ENCODE measurements at regions not wholly inside any gene's neighbourhood (a gene's known extent, or its start where the extent isn't known, plus 50 kb on each side); places are given as distances from the start of the nearest gene placed in this dataset.

DNA sequence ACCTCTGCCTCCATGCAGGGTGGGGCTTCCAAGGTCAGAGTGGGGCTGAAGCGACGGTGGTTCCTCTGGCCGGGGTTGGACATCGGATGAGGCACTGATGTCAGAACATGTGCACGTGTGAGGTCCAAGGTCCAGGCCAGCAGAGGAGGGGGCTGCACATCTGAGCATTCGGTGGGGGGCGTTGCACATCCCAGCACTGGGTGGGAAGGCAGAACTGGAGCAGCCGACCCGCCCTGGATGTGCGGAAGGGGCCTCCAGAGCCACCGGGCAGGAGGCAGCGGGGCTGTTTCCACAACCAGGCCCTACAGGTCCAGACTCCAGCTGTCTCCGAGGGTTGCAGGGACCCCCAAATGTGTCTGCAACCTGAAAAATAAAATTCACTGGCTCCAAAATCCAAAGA, 271.0 kb downstream of the CTTN start:
- Histone ChIP-seq H3K27me3 (ENCODE audit: control insufficient read depth in 1 of 2, insufficient read depth in 2 of 2, low read length in 2 of 2) (no peaks in the 10 kb centered on the region), H3K9me3 (ENCODE audit: low read length) (no peaks in the 10 kb centered on the region), H3K27ac (ENCODE audit: extremely low read length, insufficient read depth, low read length) (no peak overlapping the region), H3K4me3 (replicated peaks in 1 of 3; ENCODE audit: insufficient read depth in 1 of 3, low read depth in 2 of 3, low read length in 3 of 3) (no peak overlapping the region), H3K9ac (ENCODE audit: insufficient read depth, low read depth, low read length) (no peak overlapping the region), H3K79me2 (ENCODE audit: insufficient read depth, low read length) (no peaks in the 10 kb centered on the region), H2AFZ (ENCODE audit: low read length) (no peak overlapping the region), H3K4me2 (ENCODE audit: low read depth, low read length) (no peak overlapping the region), H3K4me1 (ENCODE audit: insufficient read depth, low read length) (peaks cover 24% of the 10 kb centered on the region), H3K36me3 (replicated peaks in 1 of 2; ENCODE audit: control insufficient read depth in 1 of 2, insufficient read depth in 2 of 2, low read length in 2 of 2) (peaks cover 10 to 14% of the 10 kb centered on the region in 2 experiments; a peak in 3 of 5 replicates), H4K20me1 (ENCODE audit: insufficient read depth, low read length) (peaks cover 7% of the 10 kb centered on the region; the same call in 1 of the 2 replicates)
- ATAC-seq = no peak
- no TSS peak for BruUV-seq (replicated peaks)
- no peak for DNase-seq (ENCODE audit: low spot score)
- WGBS (ENCODE audit: low lambda C conversion rate) = 83% methylated on average over 7 of the region's 13 CpGs
- intact Hi-C loops (cut with micrococcal nuclease; ENCODE audit: unreplicated experiment) (no loop called here), in situ Hi-C loops (cut with HindIII; ENCODE audit: extremely low pct_ligation_motif_present, low pct_unique_long_range_greater_than_20kb) (no loop called here)
- TF ChIP-seq, protein P1, sequence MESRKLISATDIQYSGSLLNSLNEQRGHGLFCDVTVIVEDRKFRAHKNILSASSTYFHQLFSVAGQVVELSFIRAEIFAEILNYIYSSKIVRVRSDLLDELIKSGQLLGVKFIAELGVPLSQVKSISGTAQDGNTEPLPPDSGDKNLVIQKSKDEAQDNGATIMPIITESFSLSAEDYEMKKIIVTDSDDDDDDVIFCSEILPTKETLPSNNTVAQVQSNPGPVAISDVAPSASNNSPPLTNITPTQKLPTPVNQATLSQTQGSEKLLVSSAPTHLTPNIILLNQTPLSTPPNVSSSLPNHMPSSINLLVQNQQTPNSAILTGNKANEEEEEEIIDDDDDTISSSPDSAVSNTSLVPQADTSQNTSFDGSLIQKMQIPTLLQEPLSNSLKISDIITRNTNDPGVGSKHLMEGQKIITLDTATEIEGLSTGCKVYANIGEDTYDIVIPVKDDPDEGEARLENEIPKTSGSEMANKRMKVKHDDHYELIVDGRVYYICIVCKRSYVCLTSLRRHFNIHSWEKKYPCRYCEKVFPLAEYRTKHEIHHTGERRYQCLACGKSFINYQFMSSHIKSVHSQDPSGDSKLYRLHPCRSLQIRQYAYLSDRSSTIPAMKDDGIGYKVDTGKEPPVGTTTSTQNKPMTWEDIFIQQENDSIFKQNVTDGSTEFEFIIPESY (CRISPR knock-in tag; IDR thresholded peaks at IDR 0.05) = no peak
- TF ChIP-seq ZNF256 (CRISPR knock-in tag; conservative IDR thresholded peaks at IDR 0.05) (no peak), HNF4A (CRISPR knock-in tag; IDR thresholded peaks at IDR 0.05) (peak; percentile 5; the same call in 1 of the 2 replicates), AGO2 (optimal IDR thresholded peaks at IDR 0.05; ENCODE audit: low read depth, low read length) (peak; percentile 43), PLRG1 (conservative IDR thresholded peaks at IDR 0.05) (no peak), REXO4 (CRISPR knock-in tag; IDR thresholded peaks at IDR 0.05; ENCODE audit: borderline replicate concordance) (no peak), ZNF552 (CRISPR knock-in tag; IDR thresholded peaks at IDR 0.05; ENCODE audit: borderline replicate concordance) (no peak), TAF1 (CRISPR knock-in tag; IDR thresholded peaks at IDR 0.05) (no peak), SALL1 (CRISPR knock-in tag; IDR thresholded peaks at IDR 0.05) (peak; percentile 18; the same call in 1 of the 2 replicates)
- TF ChIP-seq, protein P2, sequence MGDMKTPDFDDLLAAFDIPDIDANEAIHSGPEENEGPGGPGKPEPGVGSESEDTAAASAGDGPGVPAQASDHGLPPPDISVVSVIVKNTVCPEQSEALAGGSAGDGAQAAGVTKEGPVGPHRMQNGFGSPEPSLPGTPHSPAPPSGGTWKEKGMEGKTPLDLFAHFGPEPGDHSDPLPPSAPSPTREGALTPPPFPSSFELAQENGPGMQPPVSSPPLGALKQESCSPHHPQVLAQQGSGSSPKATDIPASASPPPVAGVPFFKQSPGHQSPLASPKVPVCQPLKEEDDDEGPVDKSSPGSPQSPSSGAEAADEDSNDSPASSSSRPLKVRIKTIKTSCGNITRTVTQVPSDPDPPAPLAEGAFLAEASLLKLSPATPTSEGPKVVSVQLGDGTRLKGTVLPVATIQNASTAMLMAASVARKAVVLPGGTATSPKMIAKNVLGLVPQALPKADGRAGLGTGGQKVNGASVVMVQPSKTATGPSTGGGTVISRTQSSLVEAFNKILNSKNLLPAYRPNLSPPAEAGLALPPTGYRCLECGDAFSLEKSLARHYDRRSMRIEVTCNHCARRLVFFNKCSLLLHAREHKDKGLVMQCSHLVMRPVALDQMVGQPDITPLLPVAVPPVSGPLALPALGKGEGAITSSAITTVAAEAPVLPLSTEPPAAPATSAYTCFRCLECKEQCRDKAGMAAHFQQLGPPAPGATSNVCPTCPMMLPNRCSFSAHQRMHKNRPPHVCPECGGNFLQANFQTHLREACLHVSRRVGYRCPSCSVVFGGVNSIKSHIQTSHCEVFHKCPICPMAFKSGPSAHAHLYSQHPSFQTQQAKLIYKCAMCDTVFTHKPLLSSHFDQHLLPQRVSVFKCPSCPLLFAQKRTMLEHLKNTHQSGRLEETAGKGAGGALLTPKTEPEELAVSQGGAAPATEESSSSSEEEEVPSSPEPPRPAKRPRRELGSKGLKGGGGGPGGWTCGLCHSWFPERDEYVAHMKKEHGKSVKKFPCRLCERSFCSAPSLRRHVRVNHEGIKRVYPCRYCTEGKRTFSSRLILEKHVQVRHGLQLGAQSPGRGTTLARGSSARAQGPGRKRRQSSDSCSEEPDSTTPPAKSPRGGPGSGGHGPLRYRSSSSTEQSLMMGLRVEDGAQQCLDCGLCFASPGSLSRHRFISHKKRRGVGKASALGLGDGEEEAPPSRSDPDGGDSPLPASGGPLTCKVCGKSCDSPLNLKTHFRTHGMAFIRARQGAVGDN (CRISPR knock-in tag; IDR thresholded peaks at IDR 0.05) = no peak; the same call in 1 of the 2 replicates
- TF ChIP-seq, protein P3, sequence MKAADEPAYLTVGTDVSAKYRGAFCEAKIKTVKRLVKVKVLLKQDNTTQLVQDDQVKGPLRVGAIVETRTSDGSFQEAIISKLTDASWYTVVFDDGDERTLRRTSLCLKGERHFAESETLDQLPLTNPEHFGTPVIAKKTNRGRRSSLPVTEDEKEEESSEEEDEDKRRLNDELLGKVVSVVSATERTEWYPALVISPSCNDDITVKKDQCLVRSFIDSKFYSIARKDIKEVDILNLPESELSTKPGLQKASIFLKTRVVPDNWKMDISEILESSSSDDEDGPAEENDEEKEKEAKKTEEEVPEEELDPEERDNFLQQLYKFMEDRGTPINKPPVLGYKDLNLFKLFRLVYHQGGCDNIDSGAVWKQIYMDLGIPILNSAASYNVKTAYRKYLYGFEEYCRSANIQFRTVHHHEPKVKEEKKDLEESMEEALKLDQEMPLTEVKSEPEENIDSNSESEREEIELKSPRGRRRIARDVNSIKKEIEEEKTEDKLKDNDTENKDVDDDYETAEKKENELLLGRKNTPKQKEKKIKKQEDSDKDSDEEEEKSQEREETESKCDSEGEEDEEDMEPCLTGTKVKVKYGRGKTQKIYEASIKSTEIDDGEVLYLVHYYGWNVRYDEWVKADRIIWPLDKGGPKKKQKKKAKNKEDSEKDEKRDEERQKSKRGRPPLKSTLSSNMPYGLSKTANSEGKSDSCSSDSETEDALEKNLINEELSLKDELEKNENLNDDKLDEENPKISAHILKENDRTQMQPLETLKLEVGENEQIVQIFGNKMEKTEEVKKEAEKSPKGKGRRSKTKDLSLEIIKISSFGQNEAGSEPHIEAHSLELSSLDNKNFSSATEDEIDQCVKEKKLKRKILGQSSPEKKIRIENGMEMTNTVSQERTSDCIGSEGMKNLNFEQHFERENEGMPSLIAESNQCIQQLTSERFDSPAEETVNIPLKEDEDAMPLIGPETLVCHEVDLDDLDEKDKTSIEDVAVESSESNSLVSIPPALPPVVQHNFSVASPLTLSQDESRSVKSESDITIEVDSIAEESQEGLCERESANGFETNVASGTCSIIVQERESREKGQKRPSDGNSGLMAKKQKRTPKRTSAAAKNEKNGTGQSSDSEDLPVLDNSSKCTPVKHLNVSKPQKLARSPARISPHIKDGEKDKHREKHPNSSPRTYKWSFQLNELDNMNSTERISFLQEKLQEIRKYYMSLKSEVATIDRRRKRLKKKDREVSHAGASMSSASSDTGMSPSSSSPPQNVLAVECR (CRISPR knock-in tag; IDR thresholded peaks at IDR 0.05; ENCODE audit: borderline replicate concordance) = peak; percentile 25; the same call in 1 of the 2 replicates
- POLR2A ChIA-PET = no interaction called here
- no peak for FAIRE-seq
- CTCF ChIA-PET (ENCODE audit: low intra/inter-chr PET ratio, low total read pairs) = no interaction called here
